H9 (cell line): ENCODE measurements at regions not wholly inside any gene's neighbourhood (a gene's known extent, or its start where the extent isn't known, plus 50 kb on each side); places are given as distances from the start of the nearest gene placed in this dataset.

Experiments
- DNase-seq: peaks from one replicate; pipeline ENCODE4 v3.0.0-alpha.2; 2017
- H2AFZ ChIP-seq: one replicate; pipeline ENCODE4 v1.6.1; 2013; ENCODE audit warnings: mild to moderate bottlenecking, low read length, control low read depth, moderate library complexity
- H2AK5ac ChIP-seq: 2 replicates; pipeline ENCODE4 v1.6.1; 2013; ENCODE audit warnings: low read length, control low read depth, mixed read lengths; ENCODE audit not compliant: insufficient read length
- H2BK120ac ChIP-seq: one replicate; pipeline ENCODE4 v1.6.1; 2013; ENCODE audit warnings: low read depth, mild to moderate bottlenecking, low read length, control low read depth, inconsistent platforms; ENCODE audit not compliant: poor library complexity, severe bottlenecking
- H2BK12ac ChIP-seq: 2 replicates; pipeline ENCODE4 v1.6.1; 2013; ENCODE audit warnings: low read length, control low read depth, mixed read lengths, low read depth; ENCODE audit not compliant: insufficient read length
- H2BK15ac ChIP-seq: 2 replicates; pipeline ENCODE4 v1.6.1; 2013; ENCODE audit warnings: low read depth, low read length, control low read depth
- H2BK20ac ChIP-seq: one replicate; pipeline ENCODE4 v1.6.1; 2013; ENCODE audit warnings: low read depth, mild to moderate bottlenecking, low read length, control low read depth, inconsistent platforms; ENCODE audit not compliant: poor library complexity, severe bottlenecking
- H2BK5ac ChIP-seq: 2 replicates; pipeline ENCODE4 v1.6.1; 2013; ENCODE audit warnings: low read length, control low read depth, mixed read lengths; ENCODE audit not compliant: insufficient read length
- H3K14ac ChIP-seq: 2 replicates; pipeline ENCODE4 v1.6.1; 2013; ENCODE audit warnings: low read length, control low read depth; ENCODE audit not compliant: insufficient read depth
- H3K18ac ChIP-seq: 2 replicates; pipeline ENCODE4 v1.6.1; 2013; ENCODE audit warnings: low read depth, mild to moderate bottlenecking, mixed read lengths, low read length, control low read depth; ENCODE audit not compliant: insufficient read length
- H3K23ac ChIP-seq: 2 replicates; pipeline ENCODE4 v1.6.1; 2013; ENCODE audit warnings: low read length, control low read depth, mixed read lengths, low read depth; ENCODE audit not compliant: insufficient read length
- H3K23me2 ChIP-seq: 2 replicates; pipeline ENCODE4 v1.6.1; 2013; ENCODE audit warnings: low read depth, mild to moderate bottlenecking, mixed read lengths, low read length, control low read depth; ENCODE audit not compliant: insufficient read length, poor library complexity, severe bottlenecking
- H3K27ac ChIP-seq: 2 replicates; pipeline ENCODE4 v1.5.1; 2013; ENCODE audit warnings: low read length, control low read depth, mixed read lengths, low read depth; ENCODE audit not compliant: insufficient read length
- H3K27me3 ChIP-seq: 2 replicates; pipeline ENCODE4 v1.6.1; 2013; ENCODE audit warnings: low read length, control low read depth, inconsistent platforms; ENCODE audit not compliant: insufficient read depth
- H3K4ac ChIP-seq: 2 replicates; pipeline ENCODE4 v1.6.1; 2013; ENCODE audit warnings: low read depth, mild to moderate bottlenecking, control low read depth, inconsistent platforms, low read length, moderate library complexity
- H3K4me1 ChIP-seq: 2 replicates; pipeline ENCODE4 v1.6.1; 2013; ENCODE audit warnings: low read length, control low read depth, inconsistent platforms; ENCODE audit not compliant: insufficient read depth
- H3K4me2 ChIP-seq: 2 replicates; pipeline ENCODE4 v1.6.1; 2013; ENCODE audit warnings: low read length, control low read depth, mixed read lengths; ENCODE audit not compliant: insufficient read length, insufficient read depth
- H3K56ac ChIP-seq: 2 replicates; pipeline ENCODE4 v1.6.1; 2013; ENCODE audit warnings: low read depth, mild to moderate bottlenecking, mixed read lengths, low read length, control low read depth; ENCODE audit not compliant: insufficient read length
- H3K79me1 ChIP-seq: 2 replicates; pipeline ENCODE4 v1.6.1; 2013; ENCODE audit warnings: low read depth, mild to moderate bottlenecking, moderate library complexity, low read length, control low read depth, inconsistent platforms; ENCODE audit not compliant: insufficient read depth, poor library complexity, severe bottlenecking
- H3K79me2 ChIP-seq: 2 replicates; pipeline ENCODE4 v1.6.1; 2013; ENCODE audit warnings: low read length, control low read depth, inconsistent platforms; ENCODE audit not compliant: insufficient read depth
- H3K9ac ChIP-seq: 2 replicates; pipeline ENCODE4 v1.6.1; 2013; ENCODE audit warnings: low read length, control low read depth, mixed read lengths; ENCODE audit not compliant: insufficient read length; ENCODE audit errors: extremely low read depth
- H3K9me3 ChIP-seq: one replicate; pipeline ENCODE4 v1.6.1; 2013; ENCODE audit warnings: low read depth, low read length, inconsistent platforms; ENCODE audit not compliant: control insufficient read depth
- H3T11ph ChIP-seq: one replicate; pipeline ENCODE4 v1.6.1; 2013; ENCODE audit warnings: mild to moderate bottlenecking, low read length, control low read depth, inconsistent platforms
- H4K20me1 ChIP-seq: one replicate; pipeline ENCODE4 v1.6.1; 2013; ENCODE audit not compliant: control insufficient read depth, insufficient read length, insufficient read depth
- H4K5ac ChIP-seq: 2 replicates; pipeline ENCODE4 v1.6.1; 2013; ENCODE audit warnings: low read depth, mild to moderate bottlenecking, mixed read lengths, low read length, control low read depth; ENCODE audit not compliant: insufficient read length
- H4K8ac ChIP-seq: replicated peaks from 2 replicates; pipeline ENCODE4 v1.6.1; 2013; ENCODE audit warnings: low read length, control low read depth, mixed read lengths, low read depth; ENCODE audit not compliant: insufficient read length
- H4K91ac ChIP-seq: 2 replicates; pipeline ENCODE4 v1.6.1; 2013; ENCODE audit warnings: low read depth, mild to moderate bottlenecking, moderate library complexity, mixed read lengths, low read length, control low read depth; ENCODE audit not compliant: insufficient read length
- H3K27ac Mint-ChIP-seq, 3 experiments: 2 replicates in 2 of 3; 3 replicates in 1 of 3; pipeline ENCODE4 v1.8.0; 2020 to 2021; ENCODE audit warnings: mixed read lengths in 3 of 3, mild to moderate bottlenecking in 1 of 3, moderate library complexity in 1 of 3
- H3K27me3 Mint-ChIP-seq: 2 replicates; pipeline ENCODE4 v1.8.0; 2021; ENCODE audit warnings: low read depth, mild to moderate bottlenecking, moderate library complexity, mixed read lengths
- H3K36me3 Mint-ChIP-seq, 3 experiments: 2 replicates in 2 of 3; 3 replicates in 1 of 3; pipeline ENCODE4 v1.8.0; 2020 to 2021; ENCODE audit warnings: low read depth in 3 of 3, mixed read lengths in 3 of 3; ENCODE audit not compliant: insufficient read depth in 1 of 3
- H3K4me1 Mint-ChIP-seq, 2 experiments: 2 replicates each; pipeline ENCODE4 v1.8.0; 2020; ENCODE audit warnings: mixed read lengths in 2 of 2
- H3K4me3 Mint-ChIP-seq, 2 experiments: 2 replicates in 1 of 2; 3 replicates in 1 of 2; pipeline ENCODE4 v1.8.0; 2020 to 2021; ENCODE audit warnings: mild to moderate bottlenecking in 2 of 2, mixed read lengths in 2 of 2, moderate library complexity in 1 of 2
- H3K9me3 Mint-ChIP-seq, 2 experiments: 2 replicates in 1 of 2; 3 replicates in 1 of 2; pipeline ENCODE4 v1.8.0; 2020; ENCODE audit warnings: mild to moderate bottlenecking in 2 of 2, mixed read lengths in 2 of 2, moderate library complexity in 1 of 2
- WGBS: extraction: QIAGEN DNeasy Blood & Tissue Kit; methylation state at CpG from one replicate; pipeline ENCODE4 v1.1.7; 2013; ENCODE audit warnings: missing lambda C conversion rate, low lambda C conversion rate, mixed read lengths; ENCODE audit not compliant: insufficient read length; ENCODE audit errors: extremely low coverage; 5-methylcytosine and 5-hydroxymethylcytosine counted together
- TF ChIP-seq, protein P1 (sequence below): fragments of 200-600 bp; sonication (generic); conservative IDR thresholded peaks from 3 replicates; pipeline ENCODE4 v1.8.0; 2021; ENCODE audit warnings: antibody characterized with exemption, mild to moderate bottlenecking

GRCh38 chr20:6953611-6954010 lies 186.1 kb downstream of the BMP2 start:
- DNase-seq, result no peak
- H3K9ac ChIP-seq, result no peak overlapping the region
- no peaks in the 10 kb centered on the region for H4K20me1 ChIP-seq
- no peak overlapping the region for H3T11ph ChIP-seq
- no peaks in the 10 kb centered on the region for H3K79me2 ChIP-seq
- no peaks in the 10 kb centered on the region for H3K27me3 ChIP-seq
- no peak overlapping the region for H3K18ac ChIP-seq
- no peaks in the 10 kb centered on the region for H3K4me1 ChIP-seq
- no peak overlapping the region for H4K91ac ChIP-seq
- no CpG with 5 or more reads among the region's 1 CpG for WGBS
- no peaks in the 10 kb centered on the region for H3K79me1 ChIP-seq
- no peak overlapping the region for H3K56ac ChIP-seq
- TF ChIP-seq, protein P1, sequence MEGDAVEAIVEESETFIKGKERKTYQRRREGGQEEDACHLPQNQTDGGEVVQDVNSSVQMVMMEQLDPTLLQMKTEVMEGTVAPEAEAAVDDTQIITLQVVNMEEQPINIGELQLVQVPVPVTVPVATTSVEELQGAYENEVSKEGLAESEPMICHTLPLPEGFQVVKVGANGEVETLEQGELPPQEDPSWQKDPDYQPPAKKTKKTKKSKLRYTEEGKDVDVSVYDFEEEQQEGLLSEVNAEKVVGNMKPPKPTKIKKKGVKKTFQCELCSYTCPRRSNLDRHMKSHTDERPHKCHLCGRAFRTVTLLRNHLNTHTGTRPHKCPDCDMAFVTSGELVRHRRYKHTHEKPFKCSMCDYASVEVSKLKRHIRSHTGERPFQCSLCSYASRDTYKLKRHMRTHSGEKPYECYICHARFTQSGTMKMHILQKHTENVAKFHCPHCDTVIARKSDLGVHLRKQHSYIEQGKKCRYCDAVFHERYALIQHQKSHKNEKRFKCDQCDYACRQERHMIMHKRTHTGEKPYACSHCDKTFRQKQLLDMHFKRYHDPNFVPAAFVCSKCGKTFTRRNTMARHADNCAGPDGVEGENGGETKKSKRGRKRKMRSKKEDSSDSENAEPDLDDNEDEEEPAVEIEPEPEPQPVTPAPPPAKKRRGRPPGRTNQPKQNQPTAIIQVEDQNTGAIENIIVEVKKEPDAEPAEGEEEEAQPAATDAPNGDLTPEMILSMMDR, result no peak
- no peak overlapping the region for H3K4me2 ChIP-seq
- Mint-ChIP-seq H3K9me3 (peaks cover 8 to 12% of the 10 kb centered on the region in 2 experiments; a peak in 4 of 5 replicates), H3K36me3 (peaks cover 0 to 16% (median 6%) of the 10 kb centered on the region in 3 experiments; a peak in 3 of 7 replicates), H3K4me1 (no peaks in the 10 kb centered on the region), H3K4me3 (no peak overlapping the region), H3K27ac (no peak overlapping the region), H3K27me3 (no peaks in the 10 kb centered on the region)
- H2AFZ ChIP-seq, result no peak overlapping the region
- no peak overlapping the region for H2BK12ac ChIP-seq
- no peak overlapping the region for H3K23ac ChIP-seq
- H2BK120ac ChIP-seq, result no peak overlapping the region
- H2BK5ac ChIP-seq, result no peak overlapping the region
- H2AK5ac ChIP-seq, result no peak overlapping the region
- no peak overlapping the region for H3K27ac ChIP-seq
- H3K14ac ChIP-seq, result no peak overlapping the region
- no peak overlapping the region for H3K4ac ChIP-seq
- H2BK15ac ChIP-seq, result no peak overlapping the region
- no peak overlapping the region for H4K5ac ChIP-seq
- no peak overlapping the region for H2BK20ac ChIP-seq
- H3K23me2 ChIP-seq, result no peaks in the 10 kb centered on the region
- H3K9me3 ChIP-seq, result no peaks in the 10 kb centered on the region
- H4K8ac ChIP-seq, result no peak overlapping the region
